ENCODE measurements at regions not wholly inside any gene's neighbourhood (a gene's known extent, or its start where the extent isn't known, plus 50 kb on each side); places are given as distances from the start of the nearest gene placed in this dataset.

GRCh38 chr11:59030037-59030436 lies 56.1 kb upstream of the GLYATL1B start:
- no peak overlapping the region for H4K91ac ChIP-seq (replicated peaks; ENCODE audit: insufficient read length, low read length)
- no peaks in the 10 kb centered on the region for H3K9me3 ChIP-seq (ENCODE audit: insufficient read depth in 2 of 2, low read depth in 1 of 2, low read length in 1 of 2)
- FAIRE-seq (no peak), DNase-seq (ENCODE audit: low read depth in 1 of 2, low spot score in 2 of 2) (no peak)
- H2BK5ac ChIP-seq (ENCODE audit: low read depth, low read length): no peak overlapping the region
- H2BK20ac ChIP-seq (ENCODE audit: low read length): no peak overlapping the region
- no peak overlapping the region for H3K4ac ChIP-seq (replicated peaks; ENCODE audit: insufficient read length, low read depth, low read length)
- 83% methylated on average over 4 of the region's 4 CpGs; no CpG with 5 or more reads in 1 of the 2 experiments for WGBS, 2 experiments (ENCODE audit: extremely low coverage in 1 of 2, insufficient coverage in 1 of 2, insufficient read length in 1 of 2, insufficient replicate concordance in 2 of 2, low coverage in 1 of 2, low lambda C conversion rate in 2 of 2, missing lambda C conversion rate in 1 of 2)
- ChIA-PET CTCF (ENCODE audit: partially characterized antibody) (interaction anchor here (3.1 kb wide), 1 partner anchor 24 kb away, joined by 12 read pairs; no protein-coding TSS in a partner anchor), POLR2A (ENCODE audit: partially characterized antibody) (no interaction called here)
- no peak overlapping the region for H3K14ac ChIP-seq (ENCODE audit: insufficient read length)
- no peak overlapping the region for H4K5ac ChIP-seq (ENCODE audit: insufficient read length, low read depth, low read length)
- no peaks in the 10 kb centered on the region for H3K23me2 ChIP-seq (ENCODE audit: low read depth, low read length)
- H3K4me1 ChIP-seq (replicated peaks in 1 of 4; ENCODE audit: control insufficient read depth in 3 of 4, insufficient read depth in 4 of 4, low read length in 3 of 4): no peaks in the 10 kb centered on the region
- H2BK12ac ChIP-seq (ENCODE audit: low read depth, low read length): no peak overlapping the region
- H3K56ac ChIP-seq (replicated peaks; ENCODE audit: insufficient read length, low read depth, low read length): no peak overlapping the region
- H2BK15ac ChIP-seq (ENCODE audit: low read length): no peak overlapping the region
- H2AK5ac ChIP-seq (ENCODE audit: low read depth, low read length): no peak overlapping the region
- H3K18ac ChIP-seq (ENCODE audit: extremely low read depth, low read length): no peak overlapping the region
- H2BK120ac ChIP-seq (replicated peaks; ENCODE audit: low read depth, low read length): no peak overlapping the region
- H3K36me3 ChIP-seq (ENCODE audit: control insufficient read depth in 2 of 4, insufficient read depth in 4 of 4, low read length in 3 of 4): no peaks in the 10 kb centered on the region
- no peak overlapping the region for H3K27ac ChIP-seq (ENCODE audit: low read depth, low read length)
- no peak overlapping the region for H3K9ac ChIP-seq (replicated peaks in 1 of 4; ENCODE audit: extremely low read depth in 1 of 4, low read depth in 3 of 4, low read length in 3 of 4)
- H3K79me1 ChIP-seq (ENCODE audit: low read depth, low read length): no peaks in the 10 kb centered on the region
- H3K27me3 ChIP-seq (replicated peaks in 1 of 4; ENCODE audit: control insufficient read depth in 3 of 4, extremely low read depth in 1 of 4, insufficient read depth in 3 of 4, low read length in 3 of 4): no peaks in the 10 kb centered on the region
- H3K79me2 ChIP-seq (ENCODE audit: control insufficient read depth in 1 of 2, insufficient read depth in 2 of 2, low read length in 2 of 2): no peaks in the 10 kb centered on the region
- H3K4me3 ChIP-seq (ENCODE audit: extremely low read depth in 1 of 4, insufficient read depth in 2 of 4, low read depth in 3 of 4, low read length in 4 of 4): no peak overlapping the region
- no peak overlapping the region for H3K4me2 ChIP-seq (ENCODE audit: insufficient read depth in 1 of 2, low read depth in 2 of 2, low read length in 2 of 2)
- no peaks in the 10 kb centered on the region for H4K20me1 ChIP-seq (replicated peaks in 1 of 2; ENCODE audit: control insufficient read depth in 1 of 2, insufficient read depth in 2 of 2, low read length in 2 of 2)
- H4K8ac ChIP-seq (ENCODE audit: extremely low read depth, insufficient read depth, low read length): no peak overlapping the region
- no peak overlapping the region for H2AFZ ChIP-seq (ENCODE audit: low read length)
- no peak overlapping the region for H3K23ac ChIP-seq (ENCODE audit: insufficient read length)
- no peak for TF ChIP-seq GABPA (IDR thresholded peaks at IDR 0.05; ENCODE audit: borderline replicate concordance, insufficient read depth, low read length)
- no peak for TF ChIP-seq SIN3A (conservative IDR thresholded peaks at IDR 0.05 in 1 of 2, IDR thresholded peaks at IDR 0.05 in 1 of 2; ENCODE audit: low read depth in 1 of 2, low read length in 2 of 2)
- no peak for TF ChIP-seq CBX5 (IDR thresholded peaks at IDR 0.05; ENCODE audit: low read depth, low read length)
- no peak for TF ChIP-seq SAP30 (IDR thresholded peaks at IDR 0.05; ENCODE audit: insufficient read depth, insufficient replicate concordance, low read length)
- no peak for TF ChIP-seq NRF1 (IDR thresholded peaks at IDR 0.05; ENCODE audit: low read depth, low read length)
- no peak for TF ChIP-seq POU5F1 (IDR thresholded peaks at IDR 0.05; ENCODE audit: low read depth, low read length)
- no peak for TF ChIP-seq EGR1 (IDR thresholded peaks at IDR 0.05; ENCODE audit: borderline replicate concordance, low read depth, low read length)
- TF ChIP-seq KDM1A (IDR thresholded peaks at IDR 0.05; ENCODE audit: borderline replicate concordance, low read length): no peak
- TF ChIP-seq SRF (IDR thresholded peaks at IDR 0.05; ENCODE audit: low read depth, low read length): no peak
- no peak for TF ChIP-seq SIRT6 (IDR thresholded peaks at IDR 0.05; ENCODE audit: low read length)
- no peak for TF ChIP-seq RXRA (IDR thresholded peaks at IDR 0.05; ENCODE audit: insufficient read depth, low read depth, low read length)
- no peak for TF ChIP-seq FOSL1 (IDR thresholded peaks at IDR 0.05; ENCODE audit: insufficient read depth, low read depth, low read length)
- no peak for TF ChIP-seq POLR2AphosphoS5 (IDR thresholded peaks at IDR 0.05; ENCODE audit: low read depth, low read length)
- TF ChIP-seq MAFK (IDR thresholded peaks at IDR 0.05; ENCODE audit: low read depth, low read length): no peak
- TF ChIP-seq YY1 (IDR thresholded peaks at IDR 0.05; ENCODE audit: low read depth, low read length): no peak

All from H1 (cell line).